DMS53 (cell line): ENCODE measurements at regions not wholly inside any gene's neighbourhood (a gene's known extent, or its start where the extent isn't known, plus 50 kb on each side); places are given as distances from the start of the nearest gene placed in this dataset.
"Not testable (repeated sequence)": the region's sequence is repeated elsewhere in the genome, so short reads cannot be mapped to it uniquely, and the experiment has no call there.

Experiments
- DNase-seq: peaks from one replicate; lab custom pipeline; 2025; lab: John Stamatoyannopoulos, UW

DNA sequence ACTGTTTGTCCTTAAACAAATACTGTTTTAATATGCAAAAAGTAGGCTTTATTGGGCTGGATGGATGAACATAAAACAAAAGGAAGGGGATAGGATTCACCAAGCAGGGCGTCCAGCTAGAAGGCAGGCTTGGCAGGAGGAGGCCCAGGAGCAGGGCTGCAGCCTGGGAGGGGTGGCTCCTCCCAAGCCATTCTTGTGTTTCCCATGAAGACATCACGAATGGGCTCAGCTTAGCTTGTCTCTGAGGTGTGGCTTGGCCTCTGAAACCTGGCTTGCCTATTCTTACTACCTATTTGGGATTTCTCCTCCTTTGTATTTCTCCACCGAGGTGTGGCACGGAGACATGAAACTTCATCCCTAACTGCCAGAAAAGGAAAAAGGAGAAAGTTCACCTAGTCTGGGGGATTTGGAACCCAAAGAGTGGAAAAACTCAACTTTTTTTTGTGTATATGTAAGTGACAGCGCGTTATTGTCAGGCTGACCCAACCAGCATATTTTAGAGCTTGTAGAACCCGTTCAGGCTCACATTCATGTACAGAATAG, 481.9 kb upstream of the SPRED2 start:
- no peak for DNase-seq

DNA sequence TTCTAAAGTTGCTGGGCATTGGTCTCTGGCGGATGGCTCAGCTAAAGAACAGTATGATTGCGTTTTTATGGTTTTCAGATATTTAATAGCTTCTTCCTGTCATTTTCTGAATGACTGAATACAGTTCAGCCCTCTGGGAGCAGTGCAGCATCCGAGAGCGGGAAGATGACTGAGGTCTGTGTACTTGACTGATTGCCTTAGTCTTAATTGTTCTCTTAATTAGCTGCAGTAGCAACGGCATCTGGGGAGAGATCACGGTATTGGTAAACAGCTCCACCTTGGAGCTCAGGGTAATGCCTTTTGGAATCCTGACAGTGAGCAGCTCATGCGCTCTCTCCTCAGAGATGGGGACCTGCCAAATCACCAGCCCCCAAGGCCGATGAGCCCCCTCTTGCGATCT, 481.4 kb upstream of the SPRED2 start:
- DNase-seq = no peak

DNA sequence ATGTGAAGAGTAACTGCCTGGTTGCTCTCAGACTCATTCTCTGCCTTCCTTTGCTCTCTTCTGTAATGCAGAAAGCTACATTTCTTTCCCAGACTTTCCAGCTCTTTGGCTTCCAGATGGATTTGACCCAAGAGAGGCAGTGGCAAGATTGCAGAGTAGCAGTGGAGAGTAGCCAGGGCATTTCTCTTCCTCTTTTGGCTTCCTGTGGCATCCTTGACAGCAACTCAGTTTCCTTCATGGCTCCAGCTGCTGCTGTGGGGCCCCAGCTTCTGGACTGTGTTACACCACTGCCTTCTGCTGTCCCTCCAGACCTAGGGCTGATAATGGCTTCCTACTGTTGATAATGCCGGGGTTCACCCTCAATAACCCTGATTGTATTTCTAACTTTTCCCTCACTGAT, 469.4 kb upstream of the SPRED2 start:
- DNase-seq = no peak

DNA sequence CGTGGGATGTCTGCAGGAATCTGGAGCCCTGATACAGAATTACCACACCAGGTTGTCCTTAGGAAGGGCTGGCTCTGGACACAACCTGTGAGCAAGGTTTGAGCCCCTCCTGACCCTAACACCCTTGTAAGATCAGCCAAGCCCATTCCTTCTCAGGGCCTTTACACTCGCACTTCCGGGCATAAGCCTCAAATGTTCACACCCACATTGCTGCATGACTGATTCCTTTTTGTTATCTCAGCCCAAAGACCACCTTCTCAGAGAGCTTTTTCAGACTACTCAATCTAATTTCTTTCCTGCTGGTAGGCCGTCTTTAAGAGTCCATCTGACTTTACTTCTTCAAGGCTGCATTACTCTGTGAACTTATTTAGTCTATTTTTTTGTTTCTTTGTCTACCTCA, 464.0 kb upstream of the SPRED2 start:
- no peak for DNase-seq

DNA sequence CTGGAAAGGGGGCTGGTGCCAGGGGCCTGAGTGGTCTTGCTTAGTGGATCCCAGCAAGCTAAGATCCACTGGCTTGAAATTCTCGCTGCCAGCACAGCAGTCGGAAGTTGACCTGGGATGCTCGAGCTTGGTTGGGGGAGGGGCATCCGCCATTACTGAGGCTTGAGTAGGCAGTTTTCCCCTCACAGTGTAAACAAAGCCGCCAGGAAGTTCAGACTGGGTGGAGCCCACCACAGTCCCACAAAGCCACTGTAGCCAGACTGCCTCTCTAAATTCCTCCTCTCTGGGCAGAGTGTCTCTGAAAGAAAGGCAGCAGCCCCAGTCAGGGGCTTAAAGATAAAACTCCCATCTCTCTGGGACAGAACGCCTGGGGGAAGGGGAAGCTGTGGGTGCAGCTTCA, 457.7 kb upstream of the SPRED2 start:
- DNase-seq = not testable (repeated sequence)

DNA sequence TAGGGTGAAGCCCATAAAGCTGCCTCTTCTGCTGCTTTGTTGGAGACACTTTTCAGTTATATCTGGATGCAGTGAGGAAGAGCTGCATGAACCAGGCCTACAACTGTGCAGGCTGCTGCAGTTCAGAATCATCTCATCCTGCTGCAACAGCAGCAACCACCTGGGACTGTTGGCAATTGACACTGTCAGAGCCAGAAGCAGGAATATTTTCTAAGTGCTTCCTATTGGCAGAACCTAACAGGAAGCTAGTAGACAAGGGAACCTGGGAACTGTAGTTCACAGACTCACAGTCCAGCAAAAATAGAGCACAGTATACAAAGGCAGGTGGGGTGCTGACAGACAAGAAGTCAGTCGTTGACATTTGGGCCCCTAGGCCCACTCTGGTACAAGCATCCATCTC, 452.9 kb upstream of the SPRED2 start:
- DNase-seq = peak; percentile 48

DNA sequence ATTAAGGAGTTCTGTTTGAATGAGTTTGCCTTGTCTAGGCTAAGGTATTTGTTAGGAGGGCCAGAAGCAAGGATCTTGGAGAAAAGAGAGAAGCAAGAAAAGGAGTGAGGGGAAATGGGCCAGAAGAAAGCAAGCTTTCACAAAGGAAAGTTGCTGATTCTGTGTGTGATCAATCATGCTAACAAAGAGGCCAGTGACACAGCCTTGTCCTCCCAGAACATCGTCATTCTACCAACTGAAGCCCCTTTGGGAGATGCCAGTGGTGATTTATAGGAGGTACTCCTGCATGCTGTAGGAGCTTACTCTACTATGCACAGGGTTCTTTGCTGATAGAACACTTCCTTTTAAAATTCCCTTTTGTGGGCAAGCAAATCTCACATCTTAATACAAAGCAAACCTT, 449.2 kb upstream of the SPRED2 start:
- no peak for DNase-seq

DNA sequence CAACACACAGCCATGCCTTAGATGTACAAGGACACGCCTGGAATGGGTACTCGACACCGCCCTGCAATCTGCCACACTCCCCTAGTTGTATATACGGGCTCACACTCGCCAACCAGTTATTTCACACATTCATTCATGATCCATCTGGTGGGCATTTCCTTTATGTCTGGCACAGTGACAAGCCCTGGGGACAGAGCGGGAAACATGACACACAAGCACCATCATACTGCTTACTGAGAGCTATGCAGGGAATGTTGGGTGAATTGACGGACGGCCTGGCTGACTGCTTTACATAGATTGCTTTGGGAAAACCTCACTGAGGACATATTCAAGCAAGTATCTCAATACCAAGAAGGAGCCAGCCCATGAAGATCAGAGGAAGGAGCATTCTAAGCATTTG, 448.0 kb upstream of the SPRED2 start:
- DNase-seq = no peak

DNA sequence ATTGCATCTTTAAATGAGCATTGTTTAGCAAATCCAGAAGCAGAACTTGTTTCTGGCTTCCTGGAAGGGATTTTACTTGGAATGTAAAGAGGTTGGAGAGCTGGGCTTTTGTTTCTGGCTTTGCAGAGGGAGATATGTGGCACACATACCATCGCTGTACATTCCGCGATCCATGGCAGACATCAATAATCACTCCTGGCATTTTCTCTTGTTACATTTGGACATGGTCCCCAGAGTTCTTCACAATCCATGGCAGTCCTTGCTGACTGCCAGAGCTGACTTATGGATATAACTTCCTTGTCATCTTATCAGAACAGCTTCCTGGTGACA, 445.6 kb upstream of the SPRED2 start:
- DNase-seq = no peak

DNA sequence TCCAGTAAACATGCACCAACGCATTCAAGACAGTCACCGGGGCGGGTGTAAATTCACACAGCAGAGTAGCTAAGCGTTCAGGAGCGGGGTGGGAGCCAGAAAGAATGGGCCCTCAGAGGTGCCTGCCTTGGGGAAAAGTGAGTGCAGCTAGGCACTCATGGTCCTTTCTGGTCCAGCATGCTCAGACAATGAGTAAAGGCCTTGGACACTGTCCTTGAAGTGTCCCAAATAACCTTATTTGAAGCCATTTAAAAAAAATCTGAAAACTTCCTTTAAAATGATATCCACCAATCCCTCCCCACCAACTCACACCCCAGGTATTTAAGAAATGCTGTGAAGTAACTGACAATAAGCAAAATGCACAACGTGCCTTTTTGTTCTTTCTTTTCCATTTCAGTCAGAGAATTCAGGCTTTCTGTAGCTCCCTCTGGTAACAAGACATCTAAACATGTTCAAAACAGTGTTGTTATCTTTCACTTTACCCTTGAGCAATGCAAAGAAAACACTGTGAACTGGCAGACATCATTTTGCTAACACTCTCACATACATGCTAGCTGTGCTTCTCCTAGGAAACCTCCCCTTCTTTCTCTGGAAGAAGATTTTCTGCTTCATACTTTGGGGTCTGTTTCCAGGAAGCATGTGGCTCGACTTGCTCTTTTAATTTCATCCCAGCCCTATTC, 445.1 kb upstream of the SPRED2 start:
- DNase-seq = no peak

DNA sequence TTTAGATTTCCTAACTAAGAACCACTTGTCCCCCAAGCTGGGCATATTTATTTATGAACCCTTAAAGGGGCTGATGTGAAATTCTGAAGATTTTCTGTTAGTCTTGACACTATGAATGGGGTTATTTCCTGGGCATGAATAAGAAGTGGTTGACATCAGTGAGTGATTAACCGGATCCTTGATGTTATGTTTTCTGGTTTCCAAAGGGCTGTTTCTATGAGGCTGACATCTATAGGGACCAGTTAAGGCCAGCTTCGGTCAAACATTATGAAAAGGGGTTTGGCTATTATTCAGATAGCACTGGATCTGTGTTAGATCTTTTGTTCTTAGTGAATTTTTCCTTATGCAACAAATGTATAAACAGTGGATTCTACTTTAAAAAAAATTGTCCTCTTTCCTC, 443.7 kb upstream of the SPRED2 start:
- no peak for DNase-seq

DNA sequence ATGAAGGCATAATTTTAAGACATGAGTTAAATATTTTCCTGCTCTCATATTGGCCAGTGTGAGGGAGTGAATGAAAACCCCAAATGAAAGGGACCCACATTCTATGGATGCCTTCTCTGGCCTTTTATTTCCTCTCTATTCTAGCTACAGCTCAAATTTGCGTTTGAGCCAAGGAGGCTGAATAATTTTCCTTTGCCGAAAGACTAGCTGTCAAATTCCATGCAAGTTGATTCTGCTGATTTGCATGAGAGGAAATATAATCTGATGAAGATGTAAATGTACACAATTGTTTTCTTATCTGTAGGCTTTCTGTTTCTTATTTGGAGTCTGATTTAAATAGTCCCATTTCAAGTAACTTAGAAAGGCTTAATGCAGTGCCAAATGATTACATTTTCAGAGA, 438.4 kb upstream of the SPRED2 start:
- no peak for DNase-seq

DNA sequence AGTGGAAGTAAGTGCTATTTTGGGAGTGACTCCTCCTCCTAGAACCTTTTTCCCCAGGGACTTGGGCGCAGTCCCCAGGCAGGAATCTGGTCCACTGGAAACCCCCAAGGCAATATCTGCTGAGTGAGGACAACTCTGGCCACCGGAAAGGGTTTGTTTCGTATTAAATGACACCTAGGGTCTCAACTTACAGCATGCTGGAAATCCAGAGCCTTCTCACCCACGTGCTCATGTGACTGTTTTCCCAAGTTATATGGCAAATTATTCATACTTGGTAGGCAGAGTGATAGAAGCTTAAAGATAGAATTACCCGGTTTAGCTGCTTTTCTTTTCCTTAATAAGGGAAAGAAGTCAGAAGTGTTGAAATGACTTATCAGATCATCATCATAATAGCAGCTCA, 436.9 kb upstream of the SPRED2 start:
- no peak for DNase-seq

DNA sequence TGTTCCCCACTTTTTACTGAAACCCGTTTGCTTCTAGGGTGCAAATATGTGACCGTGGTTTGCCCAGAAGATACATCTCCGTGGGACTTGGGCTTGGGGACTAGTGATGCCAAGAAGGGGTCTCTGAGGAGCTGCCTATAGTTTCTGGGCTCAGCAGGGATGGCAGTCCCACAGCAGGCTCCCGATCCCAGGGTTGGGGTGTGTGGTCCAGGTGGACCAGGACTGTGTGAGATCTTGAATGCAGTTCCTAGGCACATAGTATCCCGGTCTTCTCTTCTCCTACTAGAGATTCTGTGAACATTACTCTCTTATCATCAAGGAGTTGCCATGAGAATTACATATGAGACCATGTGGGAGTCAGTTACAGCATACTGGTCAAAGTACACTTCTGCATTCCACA, 435.8 kb upstream of the SPRED2 start:
- DNase-seq = no peak

DNA sequence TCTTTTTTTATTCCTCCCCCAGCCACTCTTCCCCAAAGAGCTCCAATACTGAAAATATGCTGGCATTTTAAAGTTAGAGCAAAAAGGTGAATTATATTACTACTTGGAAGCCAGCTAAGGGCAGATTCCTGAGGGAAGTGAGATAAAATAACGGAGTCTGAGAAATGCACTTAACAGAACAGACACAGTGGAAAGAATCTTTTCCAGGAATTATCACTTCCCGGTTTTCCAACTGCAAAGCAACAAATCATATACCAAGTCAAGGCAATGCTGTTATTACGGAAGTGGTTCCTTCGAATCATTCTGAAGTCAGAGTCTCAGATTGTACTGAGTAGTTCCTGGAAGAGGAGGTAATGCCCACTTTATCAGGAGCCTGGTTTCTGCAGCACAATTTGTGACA, 435.0 kb upstream of the SPRED2 start:
- DNase-seq = no peak

DNA sequence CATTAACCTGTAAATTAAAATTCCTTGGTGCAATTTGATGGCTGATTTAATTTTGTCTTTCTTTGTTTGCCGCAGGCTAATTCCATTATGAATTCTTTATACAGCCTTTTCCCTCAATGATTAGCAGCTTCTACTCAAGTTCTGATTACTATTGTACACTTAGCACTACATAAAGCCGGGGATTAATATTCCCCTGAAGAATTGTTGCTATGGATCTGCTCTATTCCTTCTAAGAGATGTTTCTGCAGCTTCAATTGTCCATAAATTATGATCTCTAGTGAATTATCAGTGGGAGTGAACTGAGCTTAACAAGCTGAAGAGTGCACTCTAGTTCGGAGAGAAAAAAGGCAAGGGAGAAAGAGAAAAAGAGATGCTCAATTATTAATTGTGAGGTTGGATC, 433.7 kb upstream of the SPRED2 start:
- no peak for DNase-seq

DNA sequence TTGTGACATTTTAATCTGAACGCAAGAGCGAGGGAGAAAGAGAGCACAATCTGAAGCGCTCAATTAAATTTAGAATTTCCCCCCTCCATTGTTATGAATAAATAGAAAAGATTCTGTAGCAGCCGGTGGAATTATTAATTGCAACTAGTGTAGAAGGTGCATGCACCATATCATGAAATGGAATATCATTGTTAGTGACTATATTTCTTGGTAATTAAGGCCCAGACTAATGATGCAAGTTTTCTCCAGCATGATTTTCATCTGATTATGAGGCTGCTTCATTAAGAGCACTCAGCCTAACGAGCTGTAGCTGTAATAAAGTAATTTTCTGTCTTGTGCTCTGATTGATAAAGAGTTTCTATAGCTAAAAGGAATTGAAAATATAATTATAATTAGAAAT, 432.2 kb upstream of the SPRED2 start:
- DNase-seq = no peak

DNA sequence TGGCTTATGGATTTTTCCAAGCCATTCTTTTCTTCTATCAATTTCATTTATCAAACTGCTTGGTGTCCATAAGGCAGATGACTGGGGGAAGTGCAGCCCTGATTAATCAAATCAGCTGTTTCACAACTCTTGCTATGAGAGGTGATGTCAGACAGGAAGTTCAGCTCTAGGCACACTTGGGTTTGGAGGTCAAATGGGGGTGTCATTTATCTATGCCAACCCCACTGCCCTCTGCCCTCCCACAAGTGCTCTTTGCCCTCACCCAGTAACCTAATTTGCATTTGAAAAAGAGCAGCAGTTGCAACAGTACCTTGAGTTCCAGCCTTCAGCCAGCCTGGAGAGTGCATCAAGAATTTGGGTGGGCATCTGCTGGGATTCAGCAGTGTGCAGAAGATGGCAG, 431.3 kb upstream of the SPRED2 start:
- no peak for DNase-seq

DNA sequence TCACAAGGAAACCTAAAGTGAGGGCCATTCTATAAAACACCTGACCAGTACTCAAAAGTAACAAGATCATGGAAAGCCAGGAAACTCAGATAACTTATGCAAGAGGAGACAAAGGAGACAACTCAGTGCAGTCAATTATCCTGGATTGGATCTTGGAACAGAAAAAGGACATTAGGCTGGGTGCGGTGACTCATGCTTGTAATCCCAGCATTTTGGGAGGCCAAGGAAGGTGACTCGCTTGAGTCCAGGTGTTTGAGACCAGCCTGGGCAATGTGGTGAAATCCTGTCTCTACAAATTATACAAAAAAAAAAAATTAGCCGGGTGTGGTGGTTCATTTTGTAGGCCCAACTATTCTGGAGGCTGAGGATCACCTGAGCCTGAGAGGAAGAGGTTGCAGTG, 424.5 kb upstream of the SPRED2 start:
- DNase-seq = peak; percentile 10

DNA sequence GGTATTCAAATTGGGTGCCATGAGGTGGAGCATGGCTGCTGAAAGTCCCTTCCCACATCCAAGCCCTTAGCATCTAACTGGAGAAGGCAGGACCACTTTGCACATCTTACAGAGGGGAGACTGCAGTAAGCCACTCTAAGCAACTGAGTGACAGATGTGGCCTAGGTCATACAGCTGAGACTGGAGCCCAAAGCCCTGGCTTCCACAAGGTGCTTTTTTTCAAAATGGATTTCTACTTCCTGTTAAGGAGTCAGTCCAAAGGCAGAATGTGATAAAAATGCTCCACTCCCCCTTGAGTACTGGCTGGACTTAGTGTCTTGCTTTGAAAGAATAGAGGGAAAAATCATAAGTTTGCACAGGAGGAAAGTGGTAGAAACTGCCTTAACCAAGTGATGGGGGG, 424.0 kb upstream of the SPRED2 start:
- no peak for DNase-seq

DNA sequence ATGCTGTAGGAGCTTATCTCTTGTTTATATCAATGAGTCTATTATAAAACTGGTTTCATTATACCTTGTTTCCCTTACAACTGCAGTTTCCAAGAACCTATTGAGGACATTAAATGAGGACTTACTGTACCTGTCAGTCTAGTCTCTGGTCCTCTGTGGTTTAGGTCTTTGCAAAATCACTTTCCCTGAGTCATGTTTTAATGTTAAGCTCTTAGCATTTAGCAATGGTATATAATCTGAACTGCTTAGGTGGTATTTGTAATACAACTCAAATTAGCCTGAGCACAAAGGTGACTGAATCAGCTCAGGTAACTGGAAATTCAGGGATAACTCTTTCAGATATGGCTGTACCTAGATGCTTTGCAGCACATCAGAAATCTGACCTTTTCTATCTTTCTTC, 418.3 kb upstream of the SPRED2 start:
- no peak for DNase-seq

DNA sequence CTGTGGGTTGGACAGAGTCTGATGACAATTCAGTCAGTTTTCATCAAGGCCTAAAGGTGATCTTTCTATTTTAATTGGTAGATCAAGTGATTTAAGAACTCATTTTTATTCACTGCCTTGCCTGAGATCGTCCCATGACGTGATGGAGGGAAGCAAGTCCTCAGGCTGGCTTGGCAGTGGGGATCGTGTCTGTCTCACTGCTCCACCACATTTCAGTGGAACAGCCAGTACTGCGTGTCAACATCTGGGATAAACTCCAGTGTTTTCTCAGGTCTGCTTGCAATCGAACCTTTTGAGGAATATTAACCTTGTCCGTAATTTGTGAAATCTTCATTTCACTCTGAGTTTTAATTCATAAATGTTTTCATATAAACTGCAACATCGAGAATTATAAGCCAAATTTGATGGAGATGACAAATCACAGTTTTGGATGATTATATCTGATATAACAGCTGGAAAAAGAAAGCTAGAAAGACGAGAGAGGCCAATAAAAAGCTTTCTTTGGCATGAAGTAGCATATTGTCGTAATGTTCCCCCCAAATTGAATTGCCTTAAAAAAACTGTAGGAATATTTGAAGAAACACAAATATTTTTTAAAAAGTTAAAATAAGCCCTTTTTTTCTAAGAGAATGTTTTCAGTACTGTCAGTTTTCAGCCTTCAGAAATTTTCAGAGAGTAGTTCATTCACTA, 414.7 kb upstream of the SPRED2 start:
- DNase-seq = no peak

DNA sequence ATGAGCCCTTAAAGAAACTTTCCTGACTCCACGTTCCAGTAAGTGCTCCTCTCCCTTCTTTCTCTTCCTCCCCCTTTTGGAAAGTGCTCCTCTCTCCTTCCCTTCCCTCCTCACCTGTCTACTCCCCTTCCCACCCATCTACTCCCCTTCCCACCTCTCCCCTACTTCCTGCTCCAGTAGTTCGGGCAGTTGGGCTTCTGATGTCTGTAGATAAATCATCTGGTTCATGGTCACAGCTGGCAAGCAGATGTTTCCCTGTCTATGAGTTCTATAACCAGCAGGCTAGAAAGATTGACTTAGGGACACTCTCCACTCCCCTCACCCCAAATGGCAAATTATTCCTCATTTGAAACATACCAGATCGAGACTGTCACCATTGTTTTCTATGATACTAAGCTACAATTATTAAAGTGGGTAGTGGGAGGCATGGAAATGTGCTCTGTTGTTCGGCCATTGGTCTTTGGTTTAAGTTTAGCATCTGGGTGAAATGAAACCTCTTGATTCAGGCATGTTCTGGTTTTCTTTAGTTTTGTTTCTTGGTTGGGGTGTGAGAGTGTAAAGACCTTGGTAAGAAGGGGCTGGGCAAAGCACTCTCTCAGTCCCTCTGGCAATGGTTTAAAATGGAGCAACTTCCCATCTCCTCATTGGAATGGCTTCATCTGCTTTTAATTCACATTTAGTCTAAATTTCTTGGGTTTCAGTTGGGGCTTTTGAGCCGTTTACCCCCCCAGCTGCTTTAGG, 413.2 kb upstream of the SPRED2 start:
- no peak for DNase-seq
